ENCODE measurements at regions not wholly inside any gene's neighbourhood (a gene's known extent, or its start where the extent isn't known, plus 50 kb on each side); places are given as distances from the start of the nearest gene placed in this dataset.

- H3K27ac ChIP-seq (ENCODE audit: control insufficient read depth, insufficient read depth): no peak overlapping the region
- no peaks in the 10 kb centered on the region for H3K79me2 ChIP-seq (ENCODE audit: control insufficient read depth, insufficient read depth, low read length)
- H4K20me1 ChIP-seq (ENCODE audit: control insufficient read depth, insufficient read depth): no peaks in the 10 kb centered on the region
- ChIA-PET CTCF (interaction anchor here (1.0 kb wide), 1 partner anchor 17 kb away, joined by 4 read pairs; no protein-coding TSS in a partner anchor), POLR2A (interaction anchor here (2.6 kb wide), 1 partner anchor 17 kb away, joined by 10 read pairs; no protein-coding TSS in a partner anchor), RAD21 (ENCODE audit: unreplicated experiment) (interaction anchor here (1.2 kb wide), 1 partner anchor 22 kb away, joined by 3 read pairs; no protein-coding TSS in a partner anchor), SMC1A (ENCODE audit: uncharacterized antibody, unreplicated experiment) (interaction anchor here (0.5 to 2.6 kb wide), 4 partner anchors 13 to 18 kb away, joined by 3 to 9 read pairs (median 5); no protein-coding TSS in a partner anchor)
- H3K27me3 ChIP-seq (replicated peaks in 1 of 2; ENCODE audit: control insufficient read depth in 2 of 2, insufficient read depth in 2 of 2, low read length in 1 of 2): no peaks in the 10 kb centered on the region
- FAIRE-seq (no peak), DNase-seq (ENCODE audit: low read depth, low spot score) (no peak), ATAC-seq (no peak)
- no peak overlapping the region for H3K9ac ChIP-seq (ENCODE audit: control insufficient read depth, insufficient read depth, low read length)
- H3K36me3 ChIP-seq (ENCODE audit: control insufficient read depth in 2 of 2, insufficient read depth in 2 of 2, low read length in 1 of 2): no peaks in the 10 kb centered on the region
- no peaks in the 10 kb centered on the region; the same call in none of the 3 replicates for H3K9me3 ChIP-seq (replicated peaks; ENCODE audit: control insufficient read depth, insufficient read depth, low read length)
- intact Hi-C loops (cut with micrococcal nuclease; ENCODE audit: unreplicated experiment) (no loop called here), in situ Hi-C loops (cut with MboI) (no loop called here)
- no TSS peak for BruUV-seq (replicated peaks)
- no peak overlapping the region for H3K4me3 ChIP-seq
- no peak overlapping the region for H3K4me2 ChIP-seq (ENCODE audit: control insufficient read depth, insufficient read depth)
- no peak for TF ChIP-seq ZNF207 (IDR thresholded peaks at IDR 0.05; ENCODE audit: borderline replicate concordance)
- no peak for TF ChIP-seq POLR2A (IDR thresholded peaks at IDR 0.05; ENCODE audit: low read depth, low read length)
- TF ChIP-seq PBX3 (IDR thresholded peaks at IDR 0.05; ENCODE audit: insufficient replicate concordance, low read depth, low read length): no peak
- TF ChIP-seq BACH1 (IDR thresholded peaks at IDR 0.05; ENCODE audit: borderline replicate concordance): no peak
- no peak for TF ChIP-seq RELA (IDR thresholded peaks at IDR 0.05; ENCODE audit: borderline replicate concordance, partially characterized antibody)
- no peak for TF ChIP-seq MLLT1 (IDR thresholded peaks at IDR 0.05)
- TF ChIP-seq ZNF592 (IDR thresholded peaks at IDR 0.05): no peak
- no peak for TF ChIP-seq RFX5 (IDR thresholded peaks at IDR 0.05; ENCODE audit: low read depth, low read length)
- TF ChIP-seq IRF3 (IDR thresholded peaks at IDR 0.05): no peak
- no peak for TF ChIP-seq PRDM15 (CRISPR knock-in tag; IDR thresholded peaks at IDR 0.05)
- no peak overlapping the region for H2AFZ ChIP-seq (ENCODE audit: control insufficient read depth, low read depth, low read length)
- no peaks in the 10 kb centered on the region for H3K4me1 ChIP-seq (ENCODE audit: control insufficient read depth, insufficient read depth, low read length)
Observed at GRCh38 chr6:27038498-27038897, 209.0 kb upstream of the PRSS16 start.
